Fibroblast of the conjunctiva (primary cell): ENCODE measurements at regions not wholly inside any gene's neighbourhood (a gene's known extent, or its start where the extent isn't known, plus 50 kb on each side); places are given as distances from the start of the nearest gene placed in this dataset.

ENCODE experiments used
- DNase-seq: peaks from one replicate; pipeline ENCODE4 v3.0.0-alpha.2; 2010; ENCODE audit warnings: low read depth

GRCh38 chr5:33329891-33330290, 110.9 kb upstream of the TARS1 start:
- no peak for DNase-seq

GRCh38 chr5:33330426-33330825, 110.3 kb upstream of the TARS1 start:
- peak; percentile 34 for DNase-seq

- no peak for DNase-seq
Measured at GRCh38 chr5:33330992-33331391, 109.8 kb upstream of the TARS1 start.

- no peak for DNase-seq
Measured at GRCh38 chr5:33332804-33333203, 108.0 kb upstream of the TARS1 start.

- no peak for DNase-seq
Measured at GRCh38 chr5:33334829-33335228, 105.9 kb upstream of the TARS1 start.

- DNase-seq, result peak; percentile 55
Measured at GRCh38 chr5:33336891-33337636, 103.7 kb upstream of the TARS1 start.

GRCh38 chr5:33337637-33337992, 103.2 kb upstream of the TARS1 start:
- DNase-seq, result no peak

GRCh38 chr5:33338336-33339110, 102.2 kb upstream of the TARS1 start:
- no peak for DNase-seq

- DNase-seq, result no peak
Measured at GRCh38 chr5:33339413-33339812, 101.4 kb upstream of the TARS1 start.

GRCh38 chr5:33340195-33340594, 100.6 kb upstream of the TARS1 start:
- no peak for DNase-seq

GRCh38 chr5:33341351-33341750, 99.4 kb upstream of the TARS1 start:
- no peak for DNase-seq

GRCh38 chr5:33343676-33344327, 97.0 kb upstream of the TARS1 start:
- DNase-seq, result peak; percentile 89

GRCh38 chr5:33346534-33346933, 94.2 kb upstream of the TARS1 start:
- no peak for DNase-seq

- no peak for DNase-seq
Measured at GRCh38 chr5:33361781-33362180, 79.0 kb upstream of the TARS1 start.

GRCh38 chr5:33362915-33363314, 77.8 kb upstream of the TARS1 start:
- DNase-seq, result no peak

- DNase-seq, result no peak
Measured at GRCh38 chr5:33363537-33363936, 77.2 kb upstream of the TARS1 start.

GRCh38 chr5:33364406-33364805, 76.4 kb upstream of the TARS1 start:
- DNase-seq, result no peak

- no peak for DNase-seq
Measured at GRCh38 chr5:33367416-33367815, 73.3 kb upstream of the TARS1 start.

GRCh38 chr5:33369485-33370465, 71.0 kb upstream of the TARS1 start:
- DNase-seq, result peak; percentile 64

- DNase-seq, result no peak
Measured at GRCh38 chr5:33370466-33370859, 70.3 kb upstream of the TARS1 start.

GRCh38 chr5:33371660-33372059, 69.1 kb upstream of the TARS1 start:
- peak; percentile 87 for DNase-seq
